Activated naive CD4-positive, alpha-beta T cell (primary cell): ENCODE measurements at regions not wholly inside any gene's neighbourhood (a gene's known extent, or its start where the extent isn't known, plus 50 kb on each side); places are given as distances from the start of the nearest gene placed in this dataset.
"Not testable (repeated sequence)": the region's sequence is repeated elsewhere in the genome, so short reads cannot be mapped to it uniquely, and the experiment has no call there.

ENCODE experiments used
- DNase-seq, 4 experiments: peaks; one replicate each; lab custom pipeline; 2025; lab: John Stamatoyannopoulos, UW

DNA sequence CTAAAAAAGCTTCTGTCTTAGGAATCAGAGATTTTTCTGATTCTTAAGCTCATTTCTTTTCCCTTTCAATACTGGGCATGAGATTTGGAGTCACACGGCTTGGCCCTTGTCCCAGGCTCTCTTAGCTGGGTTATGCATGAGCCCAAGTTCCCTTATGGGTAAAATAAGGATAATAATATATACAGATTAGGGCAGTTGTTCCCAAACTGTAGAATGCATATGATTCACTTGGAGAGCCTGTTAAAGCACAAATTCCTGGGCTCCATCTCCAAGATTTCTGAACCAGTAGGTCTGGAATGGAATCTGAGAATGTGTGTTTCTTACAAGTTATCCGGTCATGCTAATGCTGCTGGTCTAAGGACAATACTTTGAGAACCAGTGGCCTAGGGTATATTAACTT is 154.0 kb downstream of the REEP3 start:
- no peak for DNase-seq

DNA sequence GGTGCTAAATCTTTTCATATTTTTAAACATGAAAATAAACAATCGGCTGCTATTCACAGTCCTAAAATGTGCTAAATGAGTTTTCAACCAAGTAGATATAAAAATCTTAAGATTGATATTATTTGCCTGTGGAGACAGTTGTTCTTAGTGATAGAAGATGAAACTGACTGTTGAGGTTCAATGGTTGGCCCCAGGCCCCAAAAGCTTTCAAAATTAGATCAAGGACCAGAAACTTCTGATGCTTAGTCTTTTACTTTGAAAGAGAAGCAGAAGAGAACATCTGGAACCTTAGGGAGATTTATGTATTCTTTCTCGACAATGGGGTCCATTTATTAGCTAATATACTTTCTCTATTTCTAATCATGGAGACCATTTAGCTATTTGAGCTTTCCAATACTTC is 155.8 kb downstream of the REEP3 start:
- DNase-seq, result no peak

DNA sequence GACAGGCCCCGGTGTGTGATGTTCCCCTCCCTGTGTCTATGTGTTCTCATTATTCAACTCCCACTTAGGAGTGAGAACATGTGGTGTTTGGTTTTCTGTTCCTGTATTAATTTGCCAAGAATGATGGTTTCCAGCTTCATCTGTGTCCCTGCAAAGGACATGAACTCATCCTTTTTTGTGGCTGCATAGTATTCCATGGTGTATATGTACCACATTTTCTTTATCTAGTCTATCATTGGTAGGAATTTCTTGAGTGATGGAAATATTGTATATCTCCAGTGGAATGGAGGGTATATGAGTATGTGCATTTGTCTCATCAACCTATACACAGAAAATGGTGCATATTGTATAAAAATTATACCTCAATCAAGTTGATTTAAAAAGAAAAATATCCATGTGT is 159.3 kb downstream of the REEP3 start:
- not testable (repeated sequence) for DNase-seq

DNA sequence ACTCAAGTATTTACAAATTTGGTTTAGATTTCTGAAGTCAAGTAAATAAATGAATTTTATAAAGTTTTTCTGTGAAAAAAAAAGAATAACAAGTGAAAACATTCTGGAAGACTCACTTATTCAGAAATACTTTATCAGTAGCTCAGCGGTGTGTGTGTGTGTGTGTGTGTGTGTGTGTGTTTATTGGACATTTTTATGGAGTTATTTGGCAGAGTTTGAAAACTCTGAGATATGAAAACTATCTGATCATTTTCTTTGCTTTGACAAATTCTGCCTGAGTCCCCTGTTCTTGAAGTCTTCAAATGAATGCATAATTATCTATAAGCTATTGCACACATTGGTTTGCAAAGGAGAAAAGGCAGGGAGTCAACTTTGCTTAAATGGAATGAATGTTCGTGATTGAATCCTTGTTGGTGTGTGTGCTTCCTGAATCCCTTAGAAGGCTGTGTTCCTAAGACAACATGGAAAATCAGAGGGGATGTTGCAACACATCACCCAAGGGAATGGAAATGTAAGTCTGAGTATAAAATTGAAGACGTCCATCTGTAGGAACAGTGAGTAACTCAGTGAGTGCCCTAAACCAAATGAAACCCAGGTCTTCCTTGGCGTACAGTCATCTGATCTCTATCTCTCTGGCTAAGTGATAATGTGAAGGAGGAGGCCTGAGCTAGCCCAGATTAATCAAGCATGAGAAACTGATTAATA is 160.9 kb downstream of the REEP3 start:
- DNase-seq, result no peak

DNA sequence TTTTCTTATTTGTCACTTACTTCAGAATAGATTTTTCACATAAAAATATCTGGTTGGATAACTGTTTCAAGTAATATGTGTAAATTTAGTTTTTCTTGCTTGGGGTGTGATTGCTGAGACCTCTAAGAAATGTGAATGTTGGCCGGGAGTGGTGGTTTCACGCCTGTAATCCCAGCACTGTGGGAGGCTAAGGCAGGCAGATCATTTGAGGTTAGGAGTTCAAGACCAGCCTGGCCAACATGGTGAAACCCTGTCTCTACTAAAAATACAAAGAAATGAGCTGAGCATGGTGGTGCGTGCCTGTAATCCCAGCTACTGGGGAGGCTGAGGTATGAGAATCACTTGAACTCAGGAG is 161.5 kb downstream of the REEP3 start:
- DNase-seq, result not testable (repeated sequence)

DNA sequence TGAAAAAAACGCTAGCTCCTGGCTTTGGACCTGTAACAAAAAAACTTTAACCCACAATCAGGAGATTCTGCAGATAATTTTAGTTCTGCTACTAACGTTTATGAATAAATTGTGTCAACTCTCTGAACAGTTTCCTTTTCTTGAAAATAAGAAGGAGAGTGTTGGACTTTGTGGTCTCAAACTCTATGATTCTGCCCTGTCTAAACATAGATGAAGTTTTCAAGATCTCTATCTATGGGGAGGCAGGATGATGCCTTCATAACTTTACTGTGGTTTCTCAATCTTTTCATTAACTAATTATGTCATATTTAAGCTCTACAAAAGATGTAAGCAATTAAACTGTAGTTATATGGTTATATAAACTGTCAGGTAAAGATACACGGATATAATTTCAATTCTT is 162.0 kb downstream of the REEP3 start:
- no peak for DNase-seq

DNA sequence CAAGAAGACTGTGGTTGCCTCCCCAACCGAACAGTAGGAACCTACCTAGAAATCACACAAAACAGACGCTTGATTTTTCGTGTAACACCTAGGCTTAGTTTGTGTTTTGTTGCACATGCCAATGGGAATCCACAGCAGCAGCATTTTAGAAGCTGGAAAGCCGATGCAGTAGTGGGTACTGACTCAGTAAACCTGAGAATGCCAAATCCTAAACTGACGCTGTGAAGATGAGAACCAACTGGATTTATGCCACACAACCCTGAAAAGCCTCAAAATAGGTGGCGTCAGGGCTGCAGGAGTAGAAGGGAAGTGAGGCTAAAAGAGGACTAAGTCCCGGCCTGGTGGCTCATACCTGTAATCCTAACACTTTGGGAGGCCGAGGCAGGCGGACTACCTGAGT is 162.5 kb downstream of the REEP3 start:
- no peak for DNase-seq

DNA sequence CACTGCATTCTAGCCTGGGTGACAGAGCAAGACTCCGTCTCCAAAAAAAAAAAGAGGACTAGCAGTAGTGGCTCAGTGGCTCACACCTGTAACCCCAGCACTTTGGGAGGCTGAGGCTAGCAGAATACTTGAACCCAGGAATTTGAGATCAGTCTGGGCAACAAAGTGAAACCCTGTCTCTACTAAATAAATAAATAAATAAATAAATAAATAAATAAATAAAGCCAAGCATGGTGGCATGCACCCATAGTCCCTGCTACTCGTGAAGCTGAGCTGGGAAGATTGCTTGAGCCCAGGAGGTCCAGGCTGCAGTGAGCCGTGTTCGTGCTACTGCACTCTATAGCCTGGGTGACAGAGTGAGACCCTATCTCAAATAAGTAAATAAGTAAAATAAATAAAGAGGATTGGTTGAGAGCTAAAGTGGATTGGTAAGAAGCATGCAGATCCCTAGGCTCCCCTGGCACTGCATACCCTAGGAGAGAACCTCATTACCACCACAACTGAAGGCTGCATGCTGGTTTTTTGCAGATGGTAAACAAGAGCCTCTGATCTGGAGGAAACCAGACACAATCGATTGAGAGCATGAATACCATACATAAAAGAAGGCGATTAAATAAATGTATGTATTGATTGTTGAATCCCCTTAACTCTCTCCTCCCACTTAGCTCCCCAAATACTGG is 163.2 kb downstream of the REEP3 start:
- DNase-seq, result no peak

DNA sequence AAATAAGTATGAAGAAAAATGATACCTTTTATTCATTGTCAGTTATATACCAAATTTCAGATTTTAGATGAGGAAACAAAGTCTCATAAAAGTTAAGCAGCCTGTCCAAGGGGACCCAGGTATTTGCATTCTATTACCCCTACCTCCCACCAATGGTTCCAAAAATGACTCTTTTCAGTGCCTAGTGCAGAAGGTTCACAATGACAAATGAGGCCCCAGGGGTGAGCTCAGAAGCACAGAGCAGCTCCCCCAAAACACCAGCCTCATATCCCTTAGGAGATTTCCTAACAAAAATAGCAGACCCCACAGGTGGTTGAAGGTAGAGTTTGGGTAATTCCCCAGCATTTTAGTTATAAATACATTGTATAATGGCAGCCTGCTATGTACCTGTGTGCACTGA is 168.6 kb downstream of the REEP3 start:
- DNase-seq, result no peak

DNA sequence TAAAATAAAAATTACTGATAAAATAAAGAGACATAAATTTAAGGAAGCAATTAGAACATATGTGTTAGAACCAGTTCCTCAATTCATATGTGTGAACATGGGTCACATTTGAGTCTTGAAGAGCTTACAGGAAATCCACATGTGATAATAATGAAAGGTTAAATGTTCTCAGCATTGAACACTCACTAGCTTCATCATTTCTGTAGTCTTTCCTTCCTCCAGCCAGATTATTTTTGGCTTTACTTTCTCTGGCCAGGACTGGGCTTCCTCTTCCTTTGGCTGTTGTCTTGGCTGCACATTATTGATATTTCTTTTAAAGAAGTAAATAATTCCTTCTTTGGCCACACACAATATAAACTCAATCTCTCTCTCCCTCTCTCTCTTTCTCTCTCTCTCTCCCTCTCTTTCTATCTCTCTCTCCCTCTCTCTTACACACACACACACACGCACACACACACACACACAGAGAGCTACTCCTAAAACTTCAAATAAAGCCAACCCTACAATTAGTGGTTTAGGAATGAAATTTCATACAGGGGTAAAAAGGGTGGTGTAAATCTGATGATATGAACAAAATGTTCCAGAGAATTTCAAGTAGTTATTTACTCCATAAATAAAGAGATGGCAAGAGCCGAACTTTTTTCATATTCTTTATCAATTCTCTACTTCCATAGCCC is 171.2 kb downstream of the REEP3 start:
- DNase-seq, result no peak

DNA sequence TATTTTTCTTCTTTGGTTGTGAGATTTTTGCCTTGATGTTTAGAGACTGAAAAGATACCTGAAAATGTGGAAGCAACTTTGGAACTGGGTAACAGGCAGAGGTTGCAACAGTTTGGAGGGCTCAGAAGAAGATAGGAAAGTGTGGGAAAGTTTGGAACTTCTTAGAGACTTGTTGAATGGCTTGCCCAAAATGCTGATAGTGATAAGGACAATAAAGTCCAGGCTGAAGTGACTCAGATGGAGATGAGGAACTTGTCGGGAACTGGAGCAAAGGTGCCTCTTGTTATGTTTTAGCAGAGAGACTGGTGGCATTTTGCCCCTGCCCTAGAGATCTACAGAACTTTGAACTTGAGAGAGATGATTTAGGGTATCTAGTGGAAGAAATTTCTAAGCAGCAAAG is 171.8 kb downstream of the REEP3 start:
- not testable (repeated sequence) for DNase-seq

DNA sequence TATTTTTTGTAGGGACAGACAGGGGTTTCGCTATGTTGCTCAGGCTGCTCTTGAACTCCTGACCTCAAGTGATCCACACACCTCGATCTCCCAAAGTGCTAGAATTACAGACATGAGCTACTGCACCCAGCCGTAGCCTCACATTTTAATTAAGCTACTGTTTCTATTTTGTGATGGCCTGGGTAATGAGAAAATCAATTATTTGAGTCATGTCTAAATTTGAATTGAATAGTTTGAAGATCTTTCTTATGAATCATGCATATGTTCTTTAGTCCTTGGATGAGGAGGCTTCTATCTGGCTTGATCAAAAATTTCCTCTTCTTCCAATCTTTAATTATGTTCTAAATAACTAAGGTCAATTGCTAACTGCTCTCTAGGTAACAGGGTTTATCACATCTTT is 175.0 kb downstream of the REEP3 start:
- DNase-seq, result no peak

DNA sequence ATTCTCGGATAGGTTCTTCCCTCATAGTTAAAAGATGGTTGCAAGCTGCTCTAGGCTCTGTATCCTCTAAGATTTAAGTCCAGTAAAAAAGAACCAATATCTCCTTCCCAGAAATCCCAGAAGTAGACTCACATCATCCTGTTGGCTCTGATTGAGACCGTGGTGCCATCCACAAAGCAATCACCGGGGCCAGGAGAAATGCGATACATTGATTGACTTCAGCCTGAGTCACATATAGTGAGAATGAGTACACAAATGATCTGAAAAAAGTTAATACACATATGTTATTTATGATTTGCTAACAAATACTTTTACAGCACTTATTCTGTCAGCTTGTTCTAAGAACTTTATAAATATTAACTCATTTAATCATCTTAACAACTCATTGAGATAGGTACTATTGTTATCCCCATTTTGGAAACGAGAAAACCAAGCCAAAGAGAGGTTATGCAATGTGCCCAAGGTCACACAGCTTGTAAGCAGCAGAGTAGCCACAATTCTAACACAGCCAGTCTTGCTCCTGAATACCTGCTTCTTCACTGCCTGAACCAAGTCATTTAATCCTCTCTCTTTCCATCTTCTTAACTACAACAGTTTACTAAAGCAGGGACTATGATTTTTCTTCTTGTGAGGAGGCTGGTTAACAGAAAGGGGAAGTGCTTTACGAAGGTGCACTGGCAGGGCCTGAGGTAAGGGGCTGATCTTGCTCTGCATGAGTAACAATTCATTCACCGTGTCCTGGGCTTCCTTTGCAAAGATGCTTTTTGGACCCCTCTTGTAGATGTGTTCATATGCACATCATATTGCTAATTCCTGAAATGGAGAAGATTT is 177.0 kb downstream of the REEP3 start:
- no peak for DNase-seq

DNA sequence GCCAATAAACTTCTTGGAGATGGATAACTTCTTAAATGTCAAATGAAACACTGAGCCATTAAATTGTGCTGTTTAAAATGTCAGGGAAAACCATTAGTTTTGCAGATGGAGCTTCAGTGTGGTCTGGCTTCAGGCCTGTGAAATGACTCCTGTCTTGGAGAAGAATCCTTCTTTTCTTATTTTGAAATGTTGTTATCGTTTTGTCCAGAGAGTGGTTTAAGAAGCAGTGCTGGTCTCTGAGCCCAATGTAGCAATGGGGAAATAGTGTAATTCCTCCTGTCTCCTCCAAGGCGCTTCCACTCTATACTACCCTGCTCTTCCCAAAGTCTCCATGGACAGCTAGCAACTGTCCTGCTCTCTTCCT is 177.6 kb downstream of the REEP3 start:
- no peak for DNase-seq

DNA sequence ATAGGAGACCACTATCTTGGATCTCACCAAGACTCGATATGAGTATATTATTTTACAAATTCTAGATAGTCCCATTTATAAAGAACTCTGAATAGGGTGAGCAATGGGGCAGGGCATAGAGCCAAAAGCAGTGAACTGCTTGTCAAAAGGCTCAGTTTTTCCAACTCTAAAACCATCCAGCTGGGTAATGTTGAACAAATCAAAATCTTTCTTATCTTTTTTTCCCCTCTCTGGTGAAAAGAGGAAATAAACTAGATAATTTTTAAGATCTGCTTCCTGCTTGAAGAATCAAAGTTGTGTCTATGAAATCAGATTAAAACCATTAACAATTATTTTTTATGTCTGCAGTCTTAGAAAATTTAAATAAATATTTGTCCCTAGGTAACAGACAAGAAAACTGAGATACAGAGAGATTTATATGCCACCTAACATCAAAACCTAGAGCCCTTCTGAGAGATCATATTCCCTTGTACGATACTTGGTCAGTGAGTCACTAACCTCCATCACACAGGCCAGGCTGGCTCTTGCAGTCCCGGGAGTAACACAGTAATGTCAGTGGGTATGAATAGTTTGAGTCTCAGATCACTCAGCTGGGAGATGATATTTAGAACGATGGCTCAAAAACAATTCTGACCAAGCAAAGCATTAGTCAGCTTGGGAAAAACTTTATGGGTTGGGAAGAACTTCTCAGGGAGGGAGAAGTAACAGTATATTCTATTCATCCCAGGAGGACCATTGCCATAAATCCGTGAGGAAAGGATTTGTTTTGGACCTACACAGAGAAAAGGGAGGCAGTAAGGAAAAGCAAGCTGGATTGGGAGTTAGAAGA is 178.8 kb downstream of the REEP3 start:
- no peak for DNase-seq

DNA sequence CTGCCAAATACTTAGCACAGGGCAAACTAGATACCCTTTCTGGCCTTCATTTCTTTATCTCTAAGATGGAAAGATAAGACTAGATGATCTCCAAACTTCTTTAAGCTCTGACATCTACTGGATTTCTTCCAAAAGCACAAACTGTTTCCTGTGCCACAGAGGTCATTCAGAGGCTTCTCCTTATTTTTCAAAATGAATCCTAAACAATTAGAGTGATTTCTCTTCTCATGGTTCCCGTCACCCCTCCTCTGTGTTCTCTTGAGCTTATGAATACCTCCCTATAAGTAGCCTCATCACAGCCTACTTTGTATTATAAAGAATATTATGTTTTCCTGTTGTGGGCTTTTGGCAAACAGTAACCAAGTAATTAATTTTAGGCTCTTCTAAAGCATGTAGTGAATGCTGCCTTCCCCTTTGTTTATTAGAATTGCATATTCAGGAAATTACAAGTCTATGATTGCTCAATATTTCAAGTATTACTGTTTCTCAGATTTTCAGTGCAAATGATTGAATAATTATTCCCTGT is 179.5 kb downstream of the REEP3 start:
- no peak for DNase-seq

DNA sequence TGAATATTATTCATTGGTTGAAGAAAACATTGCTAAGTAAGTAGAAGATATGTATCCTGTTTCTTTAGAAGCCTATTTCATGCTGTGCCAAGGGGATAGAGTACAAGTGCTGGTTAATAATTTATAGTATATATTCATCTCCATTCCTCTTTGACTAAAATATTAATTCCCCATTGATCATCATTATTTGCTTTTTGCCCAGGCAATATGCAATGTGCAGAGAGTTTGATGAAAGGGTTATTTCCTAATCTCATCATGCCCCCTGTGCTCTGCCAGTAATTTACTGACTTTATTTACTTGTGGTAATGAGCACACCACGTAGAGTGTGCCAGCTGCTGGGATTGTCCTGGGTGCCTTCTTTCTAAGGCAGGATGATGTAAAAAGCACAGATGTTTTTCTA is 180.9 kb downstream of the REEP3 start:
- no peak for DNase-seq

DNA sequence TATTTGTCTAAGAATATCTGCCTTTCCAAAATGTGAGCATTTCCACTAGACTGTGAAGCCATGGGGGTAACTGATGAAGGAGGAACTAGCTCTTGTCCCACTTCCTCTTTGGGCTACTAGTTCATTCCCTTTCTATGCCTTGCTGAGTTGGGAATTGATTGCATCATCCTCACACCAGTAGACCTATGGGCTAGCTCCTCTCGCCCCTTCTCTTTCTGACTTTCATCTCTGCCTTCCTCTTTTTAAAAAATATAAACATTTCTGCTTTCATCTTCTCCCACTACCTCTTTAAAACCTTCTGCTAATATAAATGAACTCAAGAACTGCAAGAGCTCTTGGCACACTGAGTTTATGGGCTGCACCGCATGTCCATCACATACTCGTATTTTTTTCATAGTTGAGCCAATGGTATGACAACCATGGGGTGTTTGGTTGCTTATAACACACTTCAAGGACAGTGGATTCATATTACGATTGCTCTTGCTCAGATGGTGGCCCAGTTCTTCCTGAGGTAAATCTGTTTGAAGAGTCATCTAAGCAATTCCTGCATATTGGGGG is 182.0 kb downstream of the REEP3 start:
- no peak for DNase-seq

DNA sequence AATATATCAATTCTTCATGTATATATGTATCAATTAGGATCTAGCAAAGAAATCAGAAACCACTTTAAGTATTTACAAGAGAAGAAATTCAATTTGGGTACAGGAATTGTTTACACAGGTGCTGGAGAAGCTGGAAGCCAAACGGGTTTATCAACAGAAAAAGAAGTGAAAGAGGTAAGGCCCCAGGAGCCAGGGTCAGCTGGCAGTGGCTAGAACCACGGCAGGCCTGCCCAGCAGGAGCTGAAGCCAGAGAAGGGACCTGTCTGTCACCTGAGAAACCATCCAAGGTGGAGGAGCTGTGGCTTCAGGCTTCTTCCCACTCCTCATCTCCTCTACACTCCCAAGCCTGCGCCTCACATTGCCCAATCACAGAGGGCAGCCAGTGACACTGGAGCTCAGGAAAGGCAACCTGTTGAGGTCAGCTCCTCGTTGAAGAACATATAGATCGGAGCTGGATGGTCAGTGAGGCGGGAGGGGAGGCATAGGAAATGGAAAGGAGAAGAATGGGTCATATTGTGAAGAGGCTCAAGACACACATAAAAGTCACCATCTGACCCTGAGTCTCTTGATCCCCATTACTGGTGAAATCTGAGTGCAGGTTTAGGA is 182.6 kb downstream of the REEP3 start:
- DNase-seq, result no peak

DNA sequence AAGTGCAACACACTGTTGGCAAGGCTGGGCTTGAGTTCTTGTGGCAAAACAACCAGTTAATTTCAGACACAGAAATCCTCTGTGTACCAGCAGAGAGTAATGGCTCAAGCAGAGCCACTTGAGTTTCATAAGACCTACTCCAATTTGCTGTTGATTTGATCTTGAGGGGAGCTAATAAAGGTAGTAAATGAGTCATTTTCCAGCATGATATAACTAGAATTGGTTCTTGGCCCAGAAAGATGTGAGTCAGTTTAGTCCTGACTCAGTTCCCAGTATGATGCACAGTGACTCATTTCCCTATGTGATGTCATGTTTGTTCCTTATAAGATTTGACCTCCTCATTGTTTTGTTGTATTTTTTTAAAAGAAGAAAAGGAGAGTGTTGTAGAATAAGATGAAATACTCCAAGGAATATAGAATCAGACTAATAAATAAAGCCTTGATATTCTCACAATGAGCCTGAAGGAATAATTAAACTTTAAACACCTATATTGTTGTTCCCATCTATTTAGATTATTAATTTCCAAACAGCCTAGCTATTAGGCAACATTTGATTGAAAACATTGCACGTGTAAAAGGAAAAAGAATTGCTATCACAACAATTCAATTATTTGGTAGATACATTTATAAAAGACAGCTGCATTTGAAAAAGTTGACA is 186.2 kb downstream of the REEP3 start:
- DNase-seq, result no peak
